SK-N-SH (cell line): ENCODE measurements at regions not wholly inside any gene's neighbourhood (a gene's known extent, or its start where the extent isn't known, plus 50 kb on each side); places are given as distances from the start of the nearest gene placed in this dataset.

Source experiments
- CTCF ChIA-PET: fragments of 300-600, 350-600 bp; formaldehyde crosslinking; extraction: SDS; loops from one replicate; lab custom pipeline; 2021; lab: Yijun Ruan, JAX
- POLR2A ChIA-PET: fragments of 350-600 bp; sonication (Branson Sonifier 250); formaldehyde crosslinking; extraction: SDS; loops from one replicate; lab custom pipeline; 2020; ENCODE audit warnings: antibody characterized with exemption, inconsistent platforms; lab: Yijun Ruan, JAX
- DNase-seq: peaks from one replicate; pipeline ENCODE4 v3.0.0; 2012
- H2AFZ ChIP-seq: fragments of 200-600 bp; sonication (generic); 2 replicates; pipeline ENCODE4 v1.8.1; 2016; ENCODE audit warnings: antibody characterized with exemption, mild to moderate bottlenecking, low read depth
- H3F3A ChIP-seq: fragments of 200-600 bp; sonication (generic); replicated peaks from 2 replicates; pipeline ENCODE3; 2016; ENCODE audit warnings: antibody characterized with exemption, mild to moderate bottlenecking; ENCODE audit not compliant: insufficient read depth
- H3K27ac ChIP-seq, 2 experiments: fragments of 200-500 bp in 1 of 2; fragments of 200-600 bp in 1 of 2; sonication (Bioruptor generic) in 1 of 2; sonication (generic), shearing (Covaris generic) in 1 of 2; 2 replicates each; pipeline versions ENCODE4 v1.5.1 to v1.6.1; 2014 to 2016; ENCODE audit warnings: low read depth in 2 of 2, inconsistent platforms in 1 of 2, low read length in 1 of 2, mild to moderate bottlenecking in 1 of 2, mixed read lengths in 1 of 2
- H3K27me3 ChIP-seq: fragments of 200-600 bp; sonication (generic), shearing (Covaris generic); 2 replicates; pipeline ENCODE4 v1.6.1; 2016; ENCODE audit warnings: mixed run types; ENCODE audit not compliant: insufficient read depth
- H3K36me3 ChIP-seq, 2 experiments: fragments of 200-500 bp in 1 of 2; fragments of 200-600 bp in 1 of 2; sonication (Bioruptor generic) in 1 of 2; sonication (generic) in 1 of 2; replicated peaks in 1 of 2; 2 replicates each; pipeline versions ENCODE3 to v1.5.1; 2014 to 2016; ENCODE audit warnings: low read length in 1 of 2, mild to moderate bottlenecking in 1 of 2; ENCODE audit not compliant: insufficient read depth in 2 of 2, control insufficient read depth in 1 of 2
- H3K4me1 ChIP-seq, 2 experiments: fragments of 200-500 bp in 1 of 2; fragments of 200-600 bp in 1 of 2; sonication (Bioruptor generic) in 1 of 2; sonication (generic), shearing (Covaris generic) in 1 of 2; 2 replicates each; pipeline versions ENCODE4 v1.5.1 to v1.6.1; 2014 to 2016; ENCODE audit warnings: low read depth in 1 of 2, low read length in 1 of 2, mixed run types in 1 of 2; ENCODE audit not compliant: insufficient read depth in 2 of 2, control insufficient read depth in 1 of 2
- H3K4me2 ChIP-seq: fragments of 200-600 bp; sonication (generic), shearing (Covaris generic); 2 replicates; pipeline ENCODE4 v1.6.1; 2017; ENCODE audit warnings: mixed run types
- H3K4me3 ChIP-seq, 2 experiments: fragments of 200-500 bp in 1 of 2; fragments of 200-600 bp in 1 of 2; sonication (Bioruptor generic) in 1 of 2; sonication (generic), shearing (Covaris generic) in 1 of 2; 2 replicates each; pipeline versions ENCODE4 v1.5.1 to v1.8.1; 2014 to 2016; ENCODE audit warnings: low read depth in 2 of 2, inconsistent platforms in 1 of 2, low read length in 1 of 2, mild to moderate bottlenecking in 1 of 2, mixed read lengths in 1 of 2, moderate library complexity in 1 of 2
- H3K79me2 ChIP-seq: fragments of 200-600 bp; sonication (generic); 2 replicates; pipeline ENCODE4 v1.8.1; 2017; ENCODE audit warnings: mild to moderate bottlenecking; ENCODE audit not compliant: insufficient read depth
- H3K9ac ChIP-seq: fragments of 200-600 bp; sonication (generic); 2 replicates; pipeline ENCODE4 v1.6.1; 2017; ENCODE audit warnings: mixed run types
- H3K9me2 ChIP-seq: fragments of 200-600 bp; sonication (generic); 2 replicates; pipeline ENCODE4 v1.6.1; 2017; ENCODE audit warnings: mixed run types
- H3K9me3 ChIP-seq: fragments of 200-600 bp; sonication (generic); 2 replicates; pipeline ENCODE4 v1.6.1; 2017; ENCODE audit warnings: mixed run types, mild to moderate bottlenecking, moderate library complexity
- H4K20me1 ChIP-seq: fragments of 200-600 bp; sonication (generic); 2 replicates; pipeline ENCODE4 v1.6.1; 2017; ENCODE audit warnings: mild to moderate bottlenecking, mixed run types; ENCODE audit not compliant: insufficient read depth
- EZH2phosphoT487 ChIP-seq: fragments of 200-600 bp; sonication (generic); IDR thresholded peaks from 2 replicates; pipeline ENCODE4 v1.6.1; 2017; ENCODE audit warnings: low read depth, mixed run types, mild to moderate bottlenecking, antibody characterized with exemption, moderate library complexity, borderline replicate concordance
- FOXJ3 ChIP-seq: sonication (generic); formaldehyde crosslinking; IDR thresholded peaks from 2 replicates; pipeline ENCODE4 v1.5.1; 2020; ENCODE audit warnings: mild to moderate bottlenecking, missing genetic modification reagents
- FOXM1 ChIP-seq: IDR thresholded peaks from 2 replicates; pipeline ENCODE4 v1.4.0; 2012; ENCODE audit warnings: low read depth, mild to moderate bottlenecking
- GABPA ChIP-seq: IDR thresholded peaks from 2 replicates; pipeline ENCODE4 v1.4.0; 2012; ENCODE audit warnings: low read depth, mild to moderate bottlenecking
- GATA2 ChIP-seq: sonication (generic); formaldehyde crosslinking; IDR thresholded peaks from 2 replicates; pipeline ENCODE4 v1.5.0; 2020; ENCODE audit warnings: mild to moderate bottlenecking, missing genetic modification reagents
- JUND ChIP-seq: IDR thresholded peaks from 2 replicates; pipeline ENCODE4 v1.4.0; 2012
- MEF2A ChIP-seq: IDR thresholded peaks from 2 replicates; pipeline ENCODE4 v1.4.0; 2012; ENCODE audit warnings: low read depth, borderline replicate concordance
- NFIC ChIP-seq: IDR thresholded peaks from 2 replicates; pipeline ENCODE4 v1.4.0; 2012; ENCODE audit warnings: borderline replicate concordance
- POLR2AphosphoS5 ChIP-seq: IDR thresholded peaks from 2 replicates; pipeline ENCODE4 v1.6.1; 2012; ENCODE audit warnings: low read depth, low read length
- RAD21 ChIP-seq: IDR thresholded peaks from 2 replicates; pipeline ENCODE4 v1.6.1; 2012; ENCODE audit warnings: mild to moderate bottlenecking, low read length
- REST ChIP-seq: IDR thresholded peaks from 2 replicates; pipeline ENCODE4 v1.6.1; 2012; ENCODE audit warnings: mild to moderate bottlenecking, low read depth, low read length, moderate library complexity
- RFX5 ChIP-seq: IDR thresholded peaks from 2 replicates; pipeline ENCODE4 v1.6.1; 2012; ENCODE audit warnings: mild to moderate bottlenecking, improper control_type of control experiment, low read length
- USF2 ChIP-seq: fragments of 150-350 bp; IDR thresholded peaks from 2 replicates; pipeline ENCODE4 v1.6.1; 2017; ENCODE audit warnings: antibody characterized with exemption, low read length, low read depth, borderline replicate concordance
- WGBS: methylation state at CpG from one replicate; pipeline ENCODE4 v1.1.6; 2017; ENCODE audit warnings: low lambda C conversion rate; 5-methylcytosine and 5-hydroxymethylcytosine counted together
- TF ChIP-seq, protein P1 (sequence below): IDR thresholded peaks from 2 replicates; pipeline ENCODE4; 2012
- TF ChIP-seq, protein P2 (sequence below): fragments of 150-350 bp; IDR thresholded peaks from 2 replicates; pipeline ENCODE4 v1.6.1; 2016; ENCODE audit warnings: mild to moderate bottlenecking, low read depth, low read length

GRCh38 chr10:62887642-62888041 is 71.5 kb upstream of the EGR2 start:
- Histone ChIP-seq H3F3A (peaks cover 4% of the 10 kb centered on the region), H3K9me2 (no peaks in the 10 kb centered on the region), H4K20me1 (no peaks in the 10 kb centered on the region), H3K27me3 (peaks cover 5% of the 10 kb centered on the region; the same call in 1 of the 2 replicates), H3K9me3 (no peaks in the 10 kb centered on the region), H3K9ac (no peak overlapping the region), H3K4me1 (0 out of 4 replicates have a peak, but pooled peaks cover 0 to 4% of the 10 kb centered on the region in 2 experiments), H3K4me3 (no peak overlapping the region), H3K79me2 (no peaks in the 10 kb centered on the region), H3K27ac (no peak overlapping the region), H2AFZ (no peak overlapping the region), H3K4me2 (no peak overlapping the region), H3K36me3 (no peaks in the 10 kb centered on the region)
- ChIA-PET POLR2A (no interaction called here), CTCF (no interaction called here)
- TF ChIP-seq FOXJ3 (CRISPR knock-in tag) (no peak), MEF2A (no peak), NFIC (no peak), EZH2phosphoT487 (no peak), GABPA (no peak), JUND (no peak), RFX5 (no peak), GATA2 (CRISPR knock-in tag) (no peak), USF2 (no peak), POLR2AphosphoS5 (no peak), REST (no peak), FOXM1 (no peak), RAD21 (no peak)
- TF ChIP-seq, protein P1, sequence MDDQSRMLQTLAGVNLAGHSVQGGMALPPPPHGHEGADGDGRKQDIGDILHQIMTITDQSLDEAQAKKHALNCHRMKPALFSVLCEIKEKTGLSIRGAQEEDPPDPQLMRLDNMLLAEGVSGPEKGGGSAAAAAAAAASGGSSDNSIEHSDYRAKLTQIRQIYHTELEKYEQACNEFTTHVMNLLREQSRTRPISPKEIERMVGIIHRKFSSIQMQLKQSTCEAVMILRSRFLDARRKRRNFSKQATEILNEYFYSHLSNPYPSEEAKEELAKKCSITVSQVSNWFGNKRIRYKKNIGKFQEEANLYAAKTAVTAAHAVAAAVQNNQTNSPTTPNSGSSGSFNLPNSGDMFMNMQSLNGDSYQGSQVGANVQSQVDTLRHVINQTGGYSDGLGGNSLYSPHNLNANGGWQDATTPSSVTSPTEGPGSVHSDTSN = no peak
- TF ChIP-seq, protein P2, sequence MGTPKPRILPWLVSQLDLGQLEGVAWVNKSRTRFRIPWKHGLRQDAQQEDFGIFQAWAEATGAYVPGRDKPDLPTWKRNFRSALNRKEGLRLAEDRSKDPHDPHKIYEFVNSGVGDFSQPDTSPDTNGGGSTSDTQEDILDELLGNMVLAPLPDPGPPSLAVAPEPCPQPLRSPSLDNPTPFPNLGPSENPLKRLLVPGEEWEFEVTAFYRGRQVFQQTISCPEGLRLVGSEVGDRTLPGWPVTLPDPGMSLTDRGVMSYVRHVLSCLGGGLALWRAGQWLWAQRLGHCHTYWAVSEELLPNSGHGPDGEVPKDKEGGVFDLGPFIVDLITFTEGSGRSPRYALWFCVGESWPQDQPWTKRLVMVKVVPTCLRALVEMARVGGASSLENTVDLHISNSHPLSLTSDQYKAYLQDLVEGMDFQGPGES = no peak
- 22% methylated on average over 2 of the region's 2 CpGs for WGBS
- DNase-seq = no peak
